A673 (cell line): ENCODE measurements at regions not wholly inside any gene's neighbourhood (a gene's known extent, or its start where the extent isn't known, plus 50 kb on each side); places are given as distances from the start of the nearest gene placed in this dataset.

ENCODE experiments used
- CTCF ChIP-seq: fragments of 300-800, 200-600 bp; sonication (generic); conservative IDR thresholded peaks from 2 replicates; pipeline ENCODE4 v1.5.1; 2017; ENCODE audit warnings: low read depth, mild to moderate bottlenecking, antibody characterized with exemption, low read length, moderate library complexity, mixed read lengths
- EZH2 ChIP-seq: fragments of 200-600 bp; sonication (generic); IDR thresholded peaks from 2 replicates; pipeline ENCODE4 v1.6.1; 2017; ENCODE audit warnings: borderline replicate concordance, low read depth, mild to moderate bottlenecking, mixed read lengths, antibody characterized with exemption, low read length; ENCODE audit not compliant: poor library complexity, severe bottlenecking

DNA sequence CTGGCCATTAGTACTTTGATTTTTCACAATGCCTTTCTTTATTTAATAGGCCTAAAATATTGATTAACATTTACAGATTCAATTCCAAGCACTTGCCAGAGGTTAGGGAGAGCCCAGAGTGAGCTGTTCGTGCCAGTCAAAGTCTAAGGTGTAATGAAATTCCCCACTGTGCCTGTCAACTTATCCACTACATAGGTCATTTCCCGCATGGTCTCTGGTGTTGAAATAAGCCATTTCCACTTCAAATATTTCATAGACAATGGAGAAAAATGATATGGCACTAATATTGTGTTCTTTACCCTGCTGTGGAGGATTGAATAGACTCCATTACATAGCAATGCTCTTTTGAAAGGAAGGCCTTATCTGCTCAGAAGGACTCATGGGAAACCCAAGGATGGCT is 978.1 kb upstream of the CELF2 start:
- no peak for TF ChIP-seq CTCF
- TF ChIP-seq EZH2, result no peak
